ENCODE measurements at regions not wholly inside any gene's neighbourhood (a gene's known extent, or its start where the extent isn't known, plus 50 kb on each side); places are given as distances from the start of the nearest gene placed in this dataset.

GRCh38 chr18:70513502-70514171, 224.8 kb downstream of the SOCS6 start (continued):
- no peak for TF ChIP-seq GABPB1 (CRISPR knock-in tag; IDR thresholded peaks at IDR 0.05)
- TF ChIP-seq ERG (CRISPR knock-in tag; IDR thresholded peaks at IDR 0.05): no peak
- TF ChIP-seq NR1H2 (CRISPR knock-in tag; IDR thresholded peaks at IDR 0.05): no peak
- no peak for TF ChIP-seq GTF2I (CRISPR knock-in tag; conservative IDR thresholded peaks at IDR 0.05)
- TF ChIP-seq, protein P1, sequence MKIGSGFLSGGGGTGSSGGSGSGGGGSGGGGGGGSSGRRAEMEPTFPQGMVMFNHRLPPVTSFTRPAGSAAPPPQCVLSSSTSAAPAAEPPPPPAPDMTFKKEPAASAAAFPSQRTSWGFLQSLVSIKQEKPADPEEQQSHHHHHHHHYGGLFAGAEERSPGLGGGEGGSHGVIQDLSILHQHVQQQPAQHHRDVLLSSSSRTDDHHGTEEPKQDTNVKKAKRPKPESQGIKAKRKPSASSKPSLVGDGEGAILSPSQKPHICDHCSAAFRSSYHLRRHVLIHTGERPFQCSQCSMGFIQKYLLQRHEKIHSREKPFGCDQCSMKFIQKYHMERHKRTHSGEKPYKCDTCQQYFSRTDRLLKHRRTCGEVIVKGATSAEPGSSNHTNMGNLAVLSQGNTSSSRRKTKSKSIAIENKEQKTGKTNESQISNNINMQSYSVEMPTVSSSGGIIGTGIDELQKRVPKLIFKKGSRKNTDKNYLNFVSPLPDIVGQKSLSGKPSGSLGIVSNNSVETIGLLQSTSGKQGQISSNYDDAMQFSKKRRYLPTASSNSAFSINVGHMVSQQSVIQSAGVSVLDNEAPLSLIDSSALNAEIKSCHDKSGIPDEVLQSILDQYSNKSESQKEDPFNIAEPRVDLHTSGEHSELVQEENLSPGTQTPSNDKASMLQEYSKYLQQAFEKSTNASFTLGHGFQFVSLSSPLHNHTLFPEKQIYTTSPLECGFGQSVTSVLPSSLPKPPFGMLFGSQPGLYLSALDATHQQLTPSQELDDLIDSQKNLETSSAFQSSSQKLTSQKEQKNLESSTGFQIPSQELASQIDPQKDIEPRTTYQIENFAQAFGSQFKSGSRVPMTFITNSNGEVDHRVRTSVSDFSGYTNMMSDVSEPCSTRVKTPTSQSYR (CRISPR knock-in tag; IDR thresholded peaks at IDR 0.05): no peak
- TF ChIP-seq, protein P2, sequence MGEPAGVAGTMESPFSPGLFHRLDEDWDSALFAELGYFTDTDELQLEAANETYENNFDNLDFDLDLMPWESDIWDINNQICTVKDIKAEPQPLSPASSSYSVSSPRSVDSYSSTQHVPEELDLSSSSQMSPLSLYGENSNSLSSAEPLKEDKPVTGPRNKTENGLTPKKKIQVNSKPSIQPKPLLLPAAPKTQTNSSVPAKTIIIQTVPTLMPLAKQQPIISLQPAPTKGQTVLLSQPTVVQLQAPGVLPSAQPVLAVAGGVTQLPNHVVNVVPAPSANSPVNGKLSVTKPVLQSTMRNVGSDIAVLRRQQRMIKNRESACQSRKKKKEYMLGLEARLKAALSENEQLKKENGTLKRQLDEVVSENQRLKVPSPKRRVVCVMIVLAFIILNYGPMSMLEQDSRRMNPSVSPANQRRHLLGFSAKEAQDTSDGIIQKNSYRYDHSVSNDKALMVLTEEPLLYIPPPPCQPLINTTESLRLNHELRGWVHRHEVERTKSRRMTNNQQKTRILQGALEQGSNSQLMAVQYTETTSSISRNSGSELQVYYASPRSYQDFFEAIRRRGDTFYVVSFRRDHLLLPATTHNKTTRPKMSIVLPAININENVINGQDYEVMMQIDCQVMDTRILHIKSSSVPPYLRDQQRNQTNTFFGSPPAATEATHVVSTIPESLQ (CRISPR knock-in tag; IDR thresholded peaks at IDR 0.05): no peak
- no peak for TF ChIP-seq KAT7 (CRISPR knock-in tag; IDR thresholded peaks at IDR 0.05; ENCODE audit: borderline replicate concordance)
- no peak for TF ChIP-seq RORB (CRISPR knock-in tag; IDR thresholded peaks at IDR 0.05)
- no peak for TF ChIP-seq USF2 (CRISPR knock-in tag; IDR thresholded peaks at IDR 0.05)
- TF ChIP-seq ZBTB21 (CRISPR knock-in tag; IDR thresholded peaks at IDR 0.05; ENCODE audit: borderline replicate concordance): no peak
- no peak for TF ChIP-seq PRDM15 (CRISPR knock-in tag; IDR thresholded peaks at IDR 0.05)
- no peak for TF ChIP-seq GRHL2 (CRISPR knock-in tag; IDR thresholded peaks at IDR 0.05; ENCODE audit: insufficient replicate concordance, severe bottlenecking)
- TF ChIP-seq, protein P3, sequence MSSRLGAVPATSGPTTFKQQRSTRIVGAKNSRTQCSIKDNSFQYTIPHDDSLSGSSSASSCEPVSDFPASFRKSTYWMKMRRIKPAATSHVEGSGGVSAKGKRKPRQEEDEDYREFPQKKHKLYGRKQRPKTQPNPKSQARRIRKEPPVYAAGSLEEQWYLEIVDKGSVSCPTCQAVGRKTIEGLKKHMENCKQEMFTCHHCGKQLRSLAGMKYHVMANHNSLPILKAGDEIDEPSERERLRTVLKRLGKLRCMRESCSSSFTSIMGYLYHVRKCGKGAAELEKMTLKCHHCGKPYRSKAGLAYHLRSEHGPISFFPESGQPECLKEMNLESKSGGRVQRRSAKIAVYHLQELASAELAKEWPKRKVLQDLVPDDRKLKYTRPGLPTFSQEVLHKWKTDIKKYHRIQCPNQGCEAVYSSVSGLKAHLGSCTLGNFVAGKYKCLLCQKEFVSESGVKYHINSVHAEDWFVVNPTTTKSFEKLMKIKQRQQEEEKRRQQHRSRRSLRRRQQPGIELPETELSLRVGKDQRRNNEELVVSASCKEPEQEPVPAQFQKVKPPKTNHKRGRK (CRISPR knock-in tag; IDR thresholded peaks at IDR 0.05; ENCODE audit: borderline replicate concordance): no peak

GRCh38 chr18:70507970-70508369, 219.1 kb downstream of the SOCS6 start:
- POLR2A ChIA-PET: no interaction called here
- Mint-ChIP-seq H3K4me1 (no peaks in the 10 kb centered on the region), H3K27me3 (ENCODE audit: low read depth) (peaks cover 8% of the 10 kb centered on the region), H3K9me3 (peaks cover 54% of the 10 kb centered on the region), H3K36me3 (peaks cover 34% of the 10 kb centered on the region), H3K27ac (no peak overlapping the region), H3K4me3 (no peak overlapping the region)
- no peak for ATAC-seq
- CTCF ChIA-PET: no interaction called here
- DNase-seq (ENCODE audit: low spot score): no peak
- TF ChIP-seq SOX15 (CRISPR knock-in tag; IDR thresholded peaks at IDR 0.05) (no peak), PRRX2 (CRISPR knock-in tag; IDR thresholded peaks at IDR 0.05) (no peak), CBFB (CRISPR knock-in tag; IDR thresholded peaks at IDR 0.05; ENCODE audit: low read depth) (no peak), SP1 (CRISPR knock-in tag; conservative IDR thresholded peaks at IDR 0.05) (no peak), ZNF219 (CRISPR knock-in tag; IDR thresholded peaks at IDR 0.05; ENCODE audit: borderline replicate concordance) (no peak), ZNF423 (CRISPR knock-in tag; IDR thresholded peaks at IDR 0.05) (no peak), ZNF121 (CRISPR knock-in tag; IDR thresholded peaks at IDR 0.05) (no peak)
- TF ChIP-seq, protein P4, sequence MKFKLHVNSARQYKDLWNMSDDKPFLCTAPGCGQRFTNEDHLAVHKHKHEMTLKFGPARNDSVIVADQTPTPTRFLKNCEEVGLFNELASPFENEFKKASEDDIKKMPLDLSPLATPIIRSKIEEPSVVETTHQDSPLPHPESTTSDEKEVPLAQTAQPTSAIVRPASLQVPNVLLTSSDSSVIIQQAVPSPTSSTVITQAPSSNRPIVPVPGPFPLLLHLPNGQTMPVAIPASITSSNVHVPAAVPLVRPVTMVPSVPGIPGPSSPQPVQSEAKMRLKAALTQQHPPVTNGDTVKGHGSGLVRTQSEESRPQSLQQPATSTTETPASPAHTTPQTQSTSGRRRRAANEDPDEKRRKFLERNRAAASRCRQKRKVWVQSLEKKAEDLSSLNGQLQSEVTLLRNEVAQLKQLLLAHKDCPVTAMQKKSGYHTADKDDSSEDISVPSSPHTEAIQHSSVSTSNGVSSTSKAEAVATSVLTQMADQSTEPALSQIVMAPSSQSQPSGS (CRISPR knock-in tag; IDR thresholded peaks at IDR 0.05; ENCODE audit: borderline replicate concordance, low read depth): no peak
